GM23338 (cell line): ENCODE measurements at regions not wholly inside any gene's neighbourhood (a gene's known extent, or its start where the extent isn't known, plus 50 kb on each side); places are given as distances from the start of the nearest gene placed in this dataset.

Experiments used
- ATAC-seq: fragments of 200-7000 bp; cut with Tn5 transposase; 3 replicates; pipeline ENCODE4 v1.9.1; 2020
- DNase-seq: peaks from one replicate; pipeline ENCODE4 v3.0.0-alpha.2; 2015; ENCODE audit warnings: low spot score
- H2AFZ ChIP-seq: fragments of 200-600 bp; sonication (generic); 2 replicates; pipeline ENCODE4 v1.8.0; 2016; ENCODE audit warnings: antibody characterized with exemption, mild to moderate bottlenecking, moderate library complexity
- H3F3A ChIP-seq: fragments of 200-600 bp; sonication (generic); replicated peaks from 2 replicates; pipeline ENCODE4 v1.8.0; 2017; ENCODE audit warnings: antibody characterized with exemption, mixed run types, low read depth
- H3K27ac ChIP-seq: fragments of 200-600 bp; sonication (generic); 2 replicates; pipeline ENCODE4 v1.6.1; 2016; ENCODE audit warnings: low read depth
- H3K27me3 ChIP-seq: fragments of 200-600 bp; sonication (generic); 2 replicates; pipeline ENCODE4 v1.8.0; 2016; ENCODE audit warnings: mild to moderate bottlenecking, mixed run types, moderate library complexity; ENCODE audit not compliant: insufficient read depth
- H3K36me3 ChIP-seq: fragments of 200-600 bp; sonication (generic); 2 replicates; pipeline ENCODE4 v1.8.0; 2016; ENCODE audit warnings: mild to moderate bottlenecking; ENCODE audit not compliant: insufficient read depth
- H3K4me1 ChIP-seq: fragments of 200-600 bp; sonication (generic); 2 replicates; pipeline ENCODE4 v1.8.0; 2016; ENCODE audit warnings: mild to moderate bottlenecking, moderate library complexity; ENCODE audit not compliant: insufficient read depth
- H3K4me2 ChIP-seq: fragments of 200-600 bp; sonication (generic); 2 replicates; pipeline ENCODE4 v1.7.1; 2017; ENCODE audit warnings: mixed run types
- H3K4me3 ChIP-seq: fragments of 200-600 bp; sonication (generic); 2 replicates; pipeline ENCODE4 v1.6.1; 2016; ENCODE audit warnings: mixed run types
- H3K79me2 ChIP-seq: fragments of 200-600 bp; sonication (generic); replicated peaks from 2 replicates; pipeline ENCODE4 v1.8.0; 2017; ENCODE audit warnings: mild to moderate bottlenecking; ENCODE audit not compliant: insufficient read depth
- H3K9me2 ChIP-seq: fragments of 200-600 bp; sonication (generic); 2 replicates; pipeline ENCODE4 v1.8.0; 2017; ENCODE audit not compliant: insufficient read depth
- H4K20me1 ChIP-seq: fragments of 200-600 bp; sonication (generic); replicated peaks from 2 replicates; pipeline ENCODE4 v1.8.0; 2017; ENCODE audit warnings: mild to moderate bottlenecking; ENCODE audit not compliant: insufficient read depth
- H3K27ac Mint-ChIP-seq: 2 replicates; pipeline ENCODE4 v1.8.0; 2020; ENCODE audit warnings: inconsistent platforms, mild to moderate bottlenecking, moderate library complexity, mixed read lengths
- H3K27me3 Mint-ChIP-seq: 3 replicates; pipeline ENCODE4 v1.8.0; 2022; ENCODE audit warnings: low read depth, mild to moderate bottlenecking, moderate library complexity, mixed read lengths, inconsistent platforms; ENCODE audit not compliant: insufficient read depth, poor library complexity
- H3K36me3 Mint-ChIP-seq: 3 replicates; pipeline ENCODE4 v1.8.0; 2021; ENCODE audit warnings: low read depth, mild to moderate bottlenecking, inconsistent platforms, moderate library complexity, mixed read lengths
- H3K4me1 Mint-ChIP-seq: 3 replicates; pipeline ENCODE4 v1.8.0; 2020; ENCODE audit warnings: mild to moderate bottlenecking, inconsistent platforms, mixed read lengths
- H3K4me3 Mint-ChIP-seq: 3 replicates; pipeline ENCODE4 v1.8.0; 2021; ENCODE audit warnings: moderate library complexity, mild to moderate bottlenecking, inconsistent platforms, mixed read lengths
- H3K9me3 Mint-ChIP-seq: 3 replicates; pipeline ENCODE4 v1.8.0; 2020; ENCODE audit warnings: moderate library complexity, mild to moderate bottlenecking, inconsistent platforms, mixed read lengths
- EZH2phosphoT487 ChIP-seq: fragments of 200-600 bp; sonication (generic); IDR thresholded peaks from one replicate; pipeline ENCODE4 v1.8.1; 2018; ENCODE audit warnings: antibody characterized with exemption; ENCODE audit not compliant: unreplicated experiment
- NANOG ChIP-seq: IDR thresholded peaks from 2 replicates; pipeline ENCODE4 v1.6.1; 2016; ENCODE audit warnings: antibody characterized with exemption, borderline replicate concordance
- STAT1 ChIP-seq: IDR thresholded peaks from one replicate; pipeline ENCODE4 v1.6.1; 2016; ENCODE audit warnings: antibody characterized with exemption; ENCODE audit not compliant: unreplicated experiment
- ZNF114 ChIP-seq: fragments of 250-450 bp; sonication (Bioruptor Pico); IDR thresholded peaks from 2 replicates; pipeline ENCODE4 v1.5.0; 2020; ENCODE audit warnings: mild to moderate bottlenecking, moderate library complexity
- TF ChIP-seq, protein P1 (sequence below), 2 experiments: fragments of 200-600 bp in 1 of 2; sonication (generic) in 1 of 2; conservative IDR thresholded peaks; 2 replicates each; pipeline versions ENCODE4 v1.5.1 to v1.6.1; 2016 to 2017; ENCODE audit warnings: antibody characterized with exemption in 2 of 2, low read depth in 2 of 2, mild to moderate bottlenecking in 2 of 2, moderate library complexity in 1 of 2
- TF ChIP-seq, protein P2 (sequence below): fragments of 250-450 bp; sonication (Bioruptor Pico); IDR thresholded peaks from 2 replicates; pipeline ENCODE4 v1.5.0; 2020; ENCODE audit warnings: mild to moderate bottlenecking, moderate library complexity

- Histone ChIP-seq H3K27ac (no peak overlapping the region), H3F3A (no peaks in the 10 kb centered on the region), H3K27me3 (no peaks in the 10 kb centered on the region), H3K36me3 (no peaks in the 10 kb centered on the region), H3K4me2 (no peak overlapping the region), H4K20me1 (no peaks in the 10 kb centered on the region), H3K4me3 (no peak overlapping the region), H3K79me2 (no peaks in the 10 kb centered on the region), H2AFZ (no peak overlapping the region), H3K9me2 (no peaks in the 10 kb centered on the region), H3K4me1 (no peaks in the 10 kb centered on the region)
- H3K4me3 Mint-ChIP-seq: no peak overlapping the region
- peaks cover 15% of the 10 kb centered on the region for H3K4me1 Mint-ChIP-seq
- H3K27ac Mint-ChIP-seq: no peak overlapping the region
- H3K36me3 Mint-ChIP-seq: no peaks in the 10 kb centered on the region
- ATAC-seq (no peak), DNase-seq (no peak)
- TF ChIP-seq, protein P1, sequence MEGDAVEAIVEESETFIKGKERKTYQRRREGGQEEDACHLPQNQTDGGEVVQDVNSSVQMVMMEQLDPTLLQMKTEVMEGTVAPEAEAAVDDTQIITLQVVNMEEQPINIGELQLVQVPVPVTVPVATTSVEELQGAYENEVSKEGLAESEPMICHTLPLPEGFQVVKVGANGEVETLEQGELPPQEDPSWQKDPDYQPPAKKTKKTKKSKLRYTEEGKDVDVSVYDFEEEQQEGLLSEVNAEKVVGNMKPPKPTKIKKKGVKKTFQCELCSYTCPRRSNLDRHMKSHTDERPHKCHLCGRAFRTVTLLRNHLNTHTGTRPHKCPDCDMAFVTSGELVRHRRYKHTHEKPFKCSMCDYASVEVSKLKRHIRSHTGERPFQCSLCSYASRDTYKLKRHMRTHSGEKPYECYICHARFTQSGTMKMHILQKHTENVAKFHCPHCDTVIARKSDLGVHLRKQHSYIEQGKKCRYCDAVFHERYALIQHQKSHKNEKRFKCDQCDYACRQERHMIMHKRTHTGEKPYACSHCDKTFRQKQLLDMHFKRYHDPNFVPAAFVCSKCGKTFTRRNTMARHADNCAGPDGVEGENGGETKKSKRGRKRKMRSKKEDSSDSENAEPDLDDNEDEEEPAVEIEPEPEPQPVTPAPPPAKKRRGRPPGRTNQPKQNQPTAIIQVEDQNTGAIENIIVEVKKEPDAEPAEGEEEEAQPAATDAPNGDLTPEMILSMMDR (conservative IDR thresholded peaks at IDR 0.05; ENCODE audit: low read depth in 2 of 2): no peak
- TF ChIP-seq, protein P2, sequence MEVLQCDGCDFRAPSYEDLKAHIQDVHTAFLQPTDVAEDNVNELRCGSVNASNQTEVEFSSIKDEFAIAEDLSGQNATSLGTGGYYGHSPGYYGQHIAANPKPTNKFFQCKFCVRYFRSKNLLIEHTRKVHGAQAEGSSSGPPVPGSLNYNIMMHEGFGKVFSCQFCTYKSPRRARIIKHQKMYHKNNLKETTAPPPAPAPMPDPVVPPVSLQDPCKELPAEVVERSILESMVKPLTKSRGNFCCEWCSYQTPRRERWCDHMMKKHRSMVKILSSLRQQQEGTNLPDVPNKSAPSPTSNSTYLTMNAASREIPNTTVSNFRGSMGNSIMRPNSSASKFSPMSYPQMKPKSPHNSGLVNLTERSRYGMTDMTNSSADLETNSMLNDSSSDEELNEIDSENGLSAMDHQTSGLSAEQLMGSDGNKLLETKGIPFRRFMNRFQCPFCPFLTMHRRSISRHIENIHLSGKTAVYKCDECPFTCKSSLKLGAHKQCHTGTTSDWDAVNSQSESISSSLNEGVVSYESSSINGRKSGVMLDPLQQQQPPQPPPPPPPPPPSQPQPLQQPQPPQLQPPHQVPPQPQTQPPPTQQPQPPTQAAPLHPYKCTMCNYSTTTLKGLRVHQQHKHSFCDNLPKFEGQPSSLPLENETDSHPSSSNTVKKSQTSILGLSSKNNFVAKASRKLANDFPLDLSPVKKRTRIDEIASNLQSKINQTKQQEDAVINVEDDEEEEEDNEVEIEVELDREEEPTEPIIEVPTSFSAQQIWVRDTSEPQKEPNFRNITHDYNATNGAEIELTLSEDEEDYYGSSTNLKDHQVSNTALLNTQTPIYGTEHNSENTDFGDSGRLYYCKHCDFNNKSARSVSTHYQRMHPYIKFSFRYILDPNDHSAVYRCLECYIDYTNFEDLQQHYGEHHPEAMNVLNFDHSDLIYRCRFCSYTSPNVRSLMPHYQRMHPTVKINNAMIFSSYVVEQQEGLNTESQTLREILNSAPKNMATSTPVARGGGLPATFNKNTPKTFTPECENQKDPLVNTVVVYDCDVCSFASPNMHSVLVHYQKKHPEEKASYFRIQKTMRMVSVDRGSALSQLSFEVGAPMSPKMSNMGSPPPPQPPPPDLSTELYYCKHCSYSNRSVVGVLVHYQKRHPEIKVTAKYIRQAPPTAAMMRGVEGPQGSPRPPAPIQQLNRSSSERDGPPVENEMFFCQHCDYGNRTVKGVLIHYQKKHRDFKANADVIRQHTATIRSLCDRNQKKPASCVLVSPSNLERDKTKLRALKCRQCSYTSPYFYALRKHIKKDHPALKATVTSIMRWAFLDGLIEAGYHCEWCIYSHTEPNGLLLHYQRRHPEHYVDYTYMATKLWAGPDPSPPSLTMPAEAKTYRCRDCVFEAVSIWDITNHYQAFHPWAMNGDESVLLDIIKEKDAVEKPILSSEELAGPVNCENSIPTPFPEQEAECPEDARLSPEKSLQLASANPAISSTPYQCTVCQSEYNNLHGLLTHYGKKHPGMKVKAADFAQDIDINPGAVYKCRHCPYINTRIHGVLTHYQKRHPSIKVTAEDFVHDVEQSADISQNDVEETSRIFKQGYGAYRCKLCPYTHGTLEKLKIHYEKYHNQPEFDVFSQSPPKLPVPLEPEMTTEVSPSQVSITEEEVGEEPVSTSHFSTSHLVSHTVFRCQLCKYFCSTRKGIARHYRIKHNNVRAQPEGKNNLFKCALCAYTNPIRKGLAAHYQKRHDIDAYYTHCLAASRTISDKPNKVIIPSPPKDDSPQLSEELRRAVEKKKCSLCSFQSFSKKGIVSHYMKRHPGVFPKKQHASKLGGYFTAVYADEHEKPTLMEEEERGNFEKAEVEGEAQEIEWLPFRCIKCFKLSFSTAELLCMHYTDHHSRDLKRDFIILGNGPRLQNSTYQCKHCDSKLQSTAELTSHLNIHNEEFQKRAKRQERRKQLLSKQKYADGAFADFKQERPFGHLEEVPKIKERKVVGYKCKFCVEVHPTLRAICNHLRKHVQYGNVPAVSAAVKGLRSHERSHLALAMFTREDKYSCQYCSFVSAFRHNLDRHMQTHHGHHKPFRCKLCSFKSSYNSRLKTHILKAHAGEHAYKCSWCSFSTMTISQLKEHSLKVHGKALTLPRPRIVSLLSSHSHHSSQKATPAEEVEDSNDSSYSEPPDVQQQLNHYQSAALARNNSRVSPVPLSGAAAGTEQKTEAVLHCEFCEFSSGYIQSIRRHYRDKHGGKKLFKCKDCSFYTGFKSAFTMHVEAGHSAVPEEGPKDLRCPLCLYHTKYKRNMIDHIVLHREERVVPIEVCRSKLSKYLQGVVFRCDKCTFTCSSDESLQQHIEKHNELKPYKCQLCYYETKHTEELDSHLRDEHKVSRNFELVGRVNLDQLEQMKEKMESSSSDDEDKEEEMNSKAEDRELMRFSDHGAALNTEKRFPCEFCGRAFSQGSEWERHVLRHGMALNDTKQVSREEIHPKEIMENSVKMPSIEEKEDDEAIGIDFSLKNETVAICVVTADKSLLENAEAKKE (CRISPR knock-in tag): no peak
- TF ChIP-seq ZNF114 (CRISPR knock-in tag) (no peak), STAT1 (no peak), NANOG (no peak), EZH2phosphoT487 (no peak)
- H3K9me3 Mint-ChIP-seq: no peaks in the 10 kb centered on the region
- H3K27me3 Mint-ChIP-seq: no peaks in the 10 kb centered on the region
Observed at GRCh38 chr7:81621893-81622292, 148.0 kb downstream of the HGF start.
